Astrocyte of the spinal cord (primary cell): ENCODE measurements at regions not wholly inside any gene's neighbourhood (a gene's known extent, or its start where the extent isn't known, plus 50 kb on each side); places are given as distances from the start of the nearest gene placed in this dataset.

Source experiments
- DNase-seq: peaks from one replicate; pipeline ENCODE4 v3.0.0; 2011; ENCODE audit warnings: low read depth, low spot score
- H3K4me3 ChIP-seq: 2 replicates; pipeline ENCODE4 v1.5.1; 2011; ENCODE audit warnings: low read depth, mild to moderate bottlenecking, low read length, moderate library complexity
- CTCF ChIP-seq: IDR thresholded peaks from 2 replicates; pipeline ENCODE4 v1.5.1; 2012; ENCODE audit warnings: low read depth, mild to moderate bottlenecking, low read length, inconsistent platforms
- in situ Hi-C: cut with HindIII; loops from 2 replicates; pipeline ENCODE4 v1.10.0; 2017; ENCODE audit warnings: low sequenced_read_pairs

- H3K4me3 ChIP-seq, result no peak overlapping the region
- in situ Hi-C loops, result no loop called here
- TF ChIP-seq CTCF, result no peak
- no peak for DNase-seq
Observed at GRCh38 chr10:120342115-120342714, 114.8 kb upstream of the PLPP4 start.

- no peak for TF ChIP-seq CTCF
- DNase-seq, result no peak
- H3K4me3 ChIP-seq, result no peak overlapping the region
- in situ Hi-C loops, result no loop called here
Observed at GRCh38 chr10:120345186-120345585, 111.8 kb upstream of the PLPP4 start.

GRCh38 chr10:120347644-120348043, 109.4 kb upstream of the PLPP4 start:
- in situ Hi-C loops, result no loop called here
- no peak overlapping the region for H3K4me3 ChIP-seq
- TF ChIP-seq CTCF, result no peak

DNA sequence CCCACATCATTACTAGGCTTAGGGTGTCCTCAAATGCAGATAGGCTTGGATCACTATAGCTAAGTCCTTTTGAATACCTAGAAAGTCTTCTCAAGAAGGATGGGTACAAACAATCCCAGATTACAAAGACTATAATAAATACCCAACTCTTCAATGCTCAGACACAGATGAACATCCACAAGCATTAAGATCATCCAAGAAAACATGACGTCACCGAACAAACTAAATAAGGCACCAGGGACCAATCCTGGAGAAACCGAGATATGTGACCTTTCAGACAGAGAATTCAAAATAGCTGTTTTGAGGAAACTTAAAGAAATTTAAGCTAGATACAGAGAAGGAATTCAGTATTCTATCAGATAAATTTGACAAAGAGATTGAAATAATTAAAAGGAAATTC, 108.0 kb upstream of the PLPP4 start:
- no peak for DNase-seq
- no peak overlapping the region for H3K4me3 ChIP-seq
- TF ChIP-seq CTCF, result no peak
- in situ Hi-C loops, result no loop called here

More at GRCh38 chr10:120347644-120348043, 109.4 kb upstream of the PLPP4 start:
- no peak for DNase-seq

- H3K4me3 ChIP-seq, result no peak overlapping the region
- TF ChIP-seq CTCF, result no peak
- in situ Hi-C loops, result no loop called here
- DNase-seq, result no peak
Observed at GRCh38 chr10:120355425-120355824, 101.6 kb upstream of the PLPP4 start.

- in situ Hi-C loops, result no loop called here
- no peak for TF ChIP-seq CTCF
- H3K4me3 ChIP-seq, result no peak overlapping the region
- no peak for DNase-seq
Observed at GRCh38 chr10:120360571-120360970, 96.5 kb upstream of the PLPP4 start.

- in situ Hi-C loops, result no loop called here
- peak; percentile 27 for DNase-seq
- H3K4me3 ChIP-seq, result no peak overlapping the region
- TF ChIP-seq CTCF, result no peak
Observed at GRCh38 chr10:120365872-120366271, 91.2 kb upstream of the PLPP4 start.
